Activated CD8-positive, alpha-beta memory T cell treated with anti-CD3 and anti-CD28 coated beads, Interleukin-2, amount 50 U/mL, for 48 hours (primary cell): ENCODE measurements at regions not wholly inside any gene's neighbourhood (a gene's known extent, or its start where the extent isn't known, plus 50 kb on each side); places are given as distances from the start of the nearest gene placed in this dataset.

ENCODE experiments used
- DNase-seq: peaks from one replicate; pipeline ENCODE4 v3.0.0-alpha.2; 2020

DNA sequence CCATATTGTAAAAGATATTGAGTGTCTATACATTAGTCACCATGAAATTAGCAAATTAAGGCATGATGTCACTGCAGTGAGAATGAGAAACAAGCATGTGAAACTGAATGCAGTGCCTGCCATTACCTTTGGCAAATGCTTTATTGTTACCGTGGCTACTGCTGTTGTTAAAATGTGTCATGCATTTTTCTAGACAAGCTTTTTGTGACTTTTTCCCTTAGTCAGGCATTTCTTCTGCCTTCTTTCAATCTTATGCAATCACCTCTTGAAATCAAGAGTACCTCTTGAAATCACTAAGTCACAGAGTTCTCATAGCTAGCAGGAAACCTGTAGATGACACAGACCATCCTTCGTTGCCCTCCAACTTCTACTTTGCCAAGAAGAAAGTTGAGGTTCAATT is 461.7 kb upstream of the TENM4 start:
- DNase-seq: no peak

DNA sequence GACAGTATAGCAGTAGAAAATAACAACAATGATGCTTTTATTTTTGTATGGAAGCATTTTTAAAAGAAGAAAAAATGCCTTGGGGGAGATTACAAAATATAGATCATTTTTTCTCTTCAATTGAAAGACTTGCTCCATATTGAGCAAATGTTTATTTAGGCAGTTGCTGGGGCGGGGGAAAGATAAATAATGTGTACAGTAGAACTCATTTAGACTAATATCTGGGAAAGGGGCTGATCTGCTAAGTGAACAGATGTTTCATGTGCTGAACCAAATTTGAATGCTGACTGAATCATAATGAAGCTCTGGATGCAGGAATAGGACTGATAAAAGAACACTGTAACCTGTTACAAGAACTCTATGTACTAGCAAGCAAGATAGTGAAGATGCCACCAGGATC is 457.1 kb upstream of the TENM4 start:
- DNase-seq: no peak

- no peak for DNase-seq
Measured at GRCh38 chr11:79896258-79896657, 455.4 kb upstream of the TENM4 start.

- no peak for DNase-seq
Measured at GRCh38 chr11:79894111-79894510, 453.3 kb upstream of the TENM4 start.

DNA sequence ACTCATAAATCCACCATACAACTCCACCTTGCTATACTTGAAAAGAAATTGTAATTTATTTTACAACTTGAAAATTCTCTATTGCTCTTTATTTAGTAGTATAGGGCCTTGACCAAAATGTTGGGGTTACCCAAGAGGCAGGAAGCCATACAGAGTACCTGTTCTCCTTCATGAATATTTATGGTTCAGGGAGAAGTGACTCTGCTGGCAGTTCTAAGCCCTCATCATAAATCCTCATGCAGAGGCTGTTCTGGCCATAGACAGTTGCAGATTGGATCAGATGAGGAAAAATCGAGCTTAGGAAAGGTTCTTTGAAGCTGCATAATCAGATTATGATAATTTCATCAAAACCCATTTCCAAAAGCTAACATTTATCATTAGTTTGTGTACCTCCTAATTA is 449.4 kb upstream of the TENM4 start:
- DNase-seq: no peak

DNA sequence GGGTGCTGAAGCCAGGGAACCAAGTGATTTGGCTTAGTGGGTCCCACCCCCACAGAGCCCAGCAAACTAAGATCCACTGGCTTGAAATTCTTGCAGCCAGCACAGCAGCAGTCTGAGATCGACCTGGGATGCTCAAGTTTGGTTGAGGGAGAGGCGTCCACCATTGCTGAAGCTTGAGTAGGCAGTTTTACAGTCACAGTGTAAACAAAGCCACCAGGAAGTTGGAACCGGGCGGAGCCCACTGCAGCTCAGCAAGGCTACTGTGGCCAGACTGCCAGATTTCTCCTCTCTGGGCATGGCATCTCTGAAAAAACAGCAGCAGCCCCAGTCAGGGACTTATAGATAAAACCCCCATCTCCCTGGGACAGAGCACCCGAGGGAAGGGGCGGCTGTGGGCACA is 424.1 kb upstream of the TENM4 start:
- no peak for DNase-seq

- DNase-seq: no peak
Measured at GRCh38 chr11:79860336-79860735, 419.5 kb upstream of the TENM4 start.

DNA sequence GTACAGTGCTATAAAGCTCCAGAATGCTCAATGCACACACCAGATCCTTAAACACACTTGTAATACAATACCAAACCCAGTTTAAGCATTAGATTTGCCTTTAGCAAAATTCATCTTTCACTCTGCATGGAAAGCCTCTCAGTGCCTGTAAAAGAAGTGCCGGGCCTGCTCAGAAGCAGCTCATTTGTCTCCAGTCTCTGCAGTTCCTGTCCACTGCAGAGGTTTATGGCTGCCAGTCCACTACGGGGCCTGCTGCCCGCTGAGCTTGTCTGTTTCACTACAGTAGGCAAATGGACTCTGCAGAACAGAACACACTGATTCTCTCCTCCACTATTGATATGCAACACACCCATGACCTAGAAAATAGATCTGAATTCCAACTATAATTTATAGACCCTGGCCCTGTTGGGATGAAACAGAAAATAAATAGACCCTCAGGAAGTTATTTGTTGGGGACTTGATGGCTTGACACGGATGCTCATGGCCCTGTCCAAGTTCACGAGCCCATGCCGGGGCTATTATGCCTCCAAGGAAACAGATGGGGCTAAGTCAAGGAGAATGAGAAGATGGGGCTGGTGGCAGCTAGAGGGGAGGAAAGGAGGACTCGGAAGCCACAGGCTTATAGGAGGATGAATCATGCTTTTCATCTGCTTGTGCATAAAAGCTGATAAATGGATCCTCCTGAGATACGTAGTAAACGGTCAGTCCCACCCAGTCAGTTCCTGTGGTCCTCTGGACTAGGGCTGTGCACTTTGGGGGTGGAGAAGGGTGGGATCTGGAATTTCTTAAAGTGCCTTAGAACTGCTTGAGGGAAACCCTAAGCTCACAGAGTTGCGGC is 416.8 kb upstream of the TENM4 start:
- no peak for DNase-seq

GRCh38 chr11:79852176-79852575 is 411.3 kb upstream of the TENM4 start:
- no peak for DNase-seq

GRCh38 chr11:79845002-79845709 is 404.3 kb upstream of the TENM4 start:
- DNase-seq: no peak

- DNase-seq: no peak
Measured at GRCh38 chr11:79834015-79834414, 393.2 kb upstream of the TENM4 start.

DNA sequence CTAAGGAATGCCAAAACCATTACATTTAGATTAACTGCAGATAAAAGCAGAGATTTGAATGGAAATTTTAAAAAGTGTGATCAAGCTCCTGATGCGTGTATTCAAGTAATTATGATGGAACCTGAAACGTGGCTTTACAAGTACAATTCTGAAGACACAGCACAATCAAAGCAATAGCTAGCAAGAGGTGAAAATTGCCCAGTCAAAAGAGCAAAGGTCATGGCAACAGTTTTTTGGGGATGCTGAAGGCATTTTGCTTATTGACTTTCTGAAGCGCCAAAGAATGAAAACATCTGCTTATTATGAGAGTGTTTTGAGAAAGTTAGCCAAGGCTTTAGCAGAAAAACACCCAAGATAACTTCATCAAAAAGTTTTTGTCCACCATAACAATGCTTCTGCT is 389.6 kb upstream of the TENM4 start:
- no peak for DNase-seq

- no peak for DNase-seq
Measured at GRCh38 chr11:79829891-79830290, 389.1 kb upstream of the TENM4 start.

GRCh38 chr11:79822766-79823165 is 381.9 kb upstream of the TENM4 start:
- DNase-seq: no peak

DNA sequence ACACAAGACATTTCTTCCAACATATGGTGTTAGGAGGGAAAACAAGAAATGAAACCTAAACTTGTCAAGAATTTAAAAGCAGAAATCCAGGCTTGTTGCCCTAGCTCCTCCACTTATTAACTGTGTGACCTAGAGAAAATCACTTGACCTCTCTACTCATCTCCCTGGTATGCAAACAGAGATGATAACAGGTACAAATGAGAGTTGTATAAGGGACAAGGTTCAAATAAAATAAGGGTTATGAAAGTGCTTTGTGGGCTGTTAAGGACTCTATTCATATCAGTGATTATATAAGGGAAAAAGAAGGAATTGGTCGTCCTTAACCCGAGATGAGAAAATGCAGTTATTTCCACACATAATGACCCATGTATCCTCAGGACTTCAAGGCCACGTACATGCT is 372.7 kb upstream of the TENM4 start:
- no peak for DNase-seq

- DNase-seq: no peak
Measured at GRCh38 chr11:79809487-79809886, 368.7 kb upstream of the TENM4 start.

DNA sequence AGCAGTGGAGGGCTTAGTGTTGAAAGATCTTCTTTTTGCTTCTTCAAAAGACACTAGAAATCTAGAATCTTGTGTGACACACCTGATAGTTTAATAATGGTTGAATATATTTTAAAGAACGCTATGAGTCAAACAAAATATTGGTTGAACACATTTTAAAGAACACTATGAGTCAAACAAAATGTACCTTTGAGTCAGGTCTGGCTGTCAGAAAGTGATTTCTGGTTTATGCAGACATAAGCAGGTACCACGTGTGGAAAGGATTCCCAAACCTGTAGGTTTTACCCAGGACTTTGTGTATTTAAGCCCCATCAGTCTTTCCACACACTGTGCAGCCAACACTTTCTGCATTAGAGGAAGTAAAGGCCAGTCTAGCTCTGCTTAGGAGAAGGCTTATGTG is 366.7 kb upstream of the TENM4 start:
- no peak for DNase-seq

GRCh38 chr11:79796704-79797103 is 355.9 kb upstream of the TENM4 start:
- DNase-seq: no peak

GRCh38 chr11:79794484-79795393 is 353.9 kb upstream of the TENM4 start:
- no peak for DNase-seq

DNA sequence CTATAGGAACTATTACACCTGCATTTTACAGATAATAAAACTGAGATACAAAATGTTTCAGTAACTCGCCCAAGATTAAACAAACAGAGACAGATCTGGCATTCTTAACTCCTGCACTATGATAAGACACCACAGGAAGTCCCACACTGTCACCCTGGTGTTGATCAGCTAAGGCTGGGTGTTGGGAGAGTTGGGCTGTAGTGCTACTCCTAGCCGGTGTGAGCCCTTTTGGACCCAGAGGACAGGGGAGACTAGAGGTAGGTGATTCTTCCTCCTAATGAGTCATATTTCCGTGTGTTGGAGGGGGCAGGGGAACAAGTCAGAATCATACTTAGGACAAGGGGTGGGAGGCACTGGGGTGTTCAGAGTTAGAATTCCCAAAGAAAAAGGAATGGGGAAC is 353.2 kb upstream of the TENM4 start:
- DNase-seq: no peak

- no peak for DNase-seq
Measured at GRCh38 chr11:79786961-79787360, 346.1 kb upstream of the TENM4 start.

DNA sequence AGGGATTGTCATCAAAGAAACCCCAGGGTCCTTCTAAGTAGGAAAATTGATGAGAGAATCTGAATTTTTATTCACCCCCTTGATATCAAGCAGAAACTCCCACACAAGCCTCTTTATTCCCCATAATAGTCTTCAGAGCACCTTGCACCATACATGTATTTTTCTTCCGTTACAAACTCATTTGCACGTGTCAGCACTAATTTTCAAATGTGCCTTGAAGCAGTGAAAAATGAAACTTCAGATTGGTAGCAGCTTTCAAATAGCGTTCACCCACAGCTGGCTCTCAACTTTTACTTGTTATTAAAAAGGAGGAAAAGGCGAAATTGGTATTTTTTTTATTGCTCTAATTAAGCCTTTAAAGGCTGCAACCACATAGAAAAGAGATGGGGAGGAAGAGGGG is 343.0 kb upstream of the TENM4 start:
- DNase-seq: no peak

GRCh38 chr11:79768343-79768742 is 327.5 kb upstream of the TENM4 start:
- no peak for DNase-seq
